ENCODE measurements at regions not wholly inside any gene's neighbourhood (a gene's known extent, or its start where the extent isn't known, plus 50 kb on each side); places are given as distances from the start of the nearest gene placed in this dataset.

DNA sequence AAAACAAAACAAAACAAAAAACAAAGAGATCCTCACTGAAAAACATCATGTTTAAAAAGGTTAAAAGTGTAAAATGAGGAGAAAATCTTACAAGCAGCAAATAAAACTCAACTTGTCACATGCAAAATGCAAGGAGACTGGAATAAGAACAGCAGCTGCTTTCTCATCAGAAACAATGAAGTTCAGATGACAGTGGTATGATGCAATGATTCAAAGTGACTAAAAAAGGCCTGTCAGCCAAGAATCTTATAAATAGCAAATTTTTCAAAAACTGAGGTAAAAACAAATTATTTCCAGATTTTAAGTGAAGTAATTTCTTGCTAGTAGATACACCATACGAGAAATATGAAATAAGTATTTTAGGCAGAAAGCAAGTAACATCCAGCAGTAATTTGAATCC lies 68.6 kb upstream of the EPHA3 start:
- TF ChIP-seq GABPA (IDR thresholded peaks at IDR 0.05; ENCODE audit: low read depth) (no peak), POLR2AphosphoS5 (IDR thresholded peaks at IDR 0.05; ENCODE audit: low read depth) (no peak), SPI1 (IDR thresholded peaks at IDR 0.05; ENCODE audit: borderline replicate concordance, low read depth) (no peak), CTCF (IDR thresholded peaks at IDR 0.05; ENCODE audit: insufficient read depth, low read length) (no peak)
- TF ChIP-seq, protein P1, sequence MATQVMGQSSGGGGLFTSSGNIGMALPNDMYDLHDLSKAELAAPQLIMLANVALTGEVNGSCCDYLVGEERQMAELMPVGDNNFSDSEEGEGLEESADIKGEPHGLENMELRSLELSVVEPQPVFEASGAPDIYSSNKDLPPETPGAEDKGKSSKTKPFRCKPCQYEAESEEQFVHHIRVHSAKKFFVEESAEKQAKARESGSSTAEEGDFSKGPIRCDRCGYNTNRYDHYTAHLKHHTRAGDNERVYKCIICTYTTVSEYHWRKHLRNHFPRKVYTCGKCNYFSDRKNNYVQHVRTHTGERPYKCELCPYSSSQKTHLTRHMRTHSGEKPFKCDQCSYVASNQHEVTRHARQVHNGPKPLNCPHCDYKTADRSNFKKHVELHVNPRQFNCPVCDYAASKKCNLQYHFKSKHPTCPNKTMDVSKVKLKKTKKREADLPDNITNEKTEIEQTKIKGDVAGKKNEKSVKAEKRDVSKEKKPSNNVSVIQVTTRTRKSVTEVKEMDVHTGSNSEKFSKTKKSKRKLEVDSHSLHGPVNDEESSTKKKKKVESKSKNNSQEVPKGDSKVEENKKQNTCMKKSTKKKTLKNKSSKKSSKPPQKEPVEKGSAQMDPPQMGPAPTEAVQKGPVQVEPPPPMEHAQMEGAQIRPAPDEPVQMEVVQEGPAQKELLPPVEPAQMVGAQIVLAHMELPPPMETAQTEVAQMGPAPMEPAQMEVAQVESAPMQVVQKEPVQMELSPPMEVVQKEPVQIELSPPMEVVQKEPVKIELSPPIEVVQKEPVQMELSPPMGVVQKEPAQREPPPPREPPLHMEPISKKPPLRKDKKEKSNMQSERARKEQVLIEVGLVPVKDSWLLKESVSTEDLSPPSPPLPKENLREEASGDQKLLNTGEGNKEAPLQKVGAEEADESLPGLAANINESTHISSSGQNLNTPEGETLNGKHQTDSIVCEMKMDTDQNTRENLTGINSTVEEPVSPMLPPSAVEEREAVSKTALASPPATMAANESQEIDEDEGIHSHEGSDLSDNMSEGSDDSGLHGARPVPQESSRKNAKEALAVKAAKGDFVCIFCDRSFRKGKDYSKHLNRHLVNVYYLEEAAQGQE (IDR thresholded peaks at IDR 0.05; ENCODE audit: insufficient replicate concordance, low read depth), result no peak
- Histone ChIP-seq H3K27ac (replicated peaks) (no peak overlapping the region), H3K27me3 (ENCODE audit: insufficient read depth, poor library complexity, severe bottlenecking) (no peaks in the 10 kb centered on the region), H3K4me3 (replicated peaks; ENCODE audit: insufficient read depth, low read length) (no peak overlapping the region)
- DNase-seq (ENCODE audit: low read depth in 1 of 2, low spot score in 1 of 2), result no peak

- Histone ChIP-seq H3K27me3 (ENCODE audit: insufficient read depth, poor library complexity, severe bottlenecking) (no peaks in the 10 kb centered on the region), H3K4me3 (replicated peaks; ENCODE audit: insufficient read depth, low read length) (no peak overlapping the region), H3K27ac (replicated peaks) (no peak overlapping the region)
- no peak for DNase-seq (ENCODE audit: low read depth in 1 of 2, low spot score in 1 of 2)
- TF ChIP-seq POLR2AphosphoS5 (IDR thresholded peaks at IDR 0.05; ENCODE audit: low read depth), result no peak
- TF ChIP-seq SPI1 (IDR thresholded peaks at IDR 0.05; ENCODE audit: borderline replicate concordance, low read depth), result no peak
- no peak for TF ChIP-seq CTCF (IDR thresholded peaks at IDR 0.05; ENCODE audit: insufficient read depth, low read length)
- TF ChIP-seq, protein P1 (IDR thresholded peaks at IDR 0.05; ENCODE audit: insufficient replicate concordance, low read depth), result no peak
- no peak for TF ChIP-seq GABPA (IDR thresholded peaks at IDR 0.05; ENCODE audit: low read depth)
Observed at GRCh38 chr3:89042236-89042835, 65.1 kb upstream of the EPHA3 start.

- no peak for DNase-seq (ENCODE audit: low read depth in 1 of 2, low spot score in 1 of 2)
- Histone ChIP-seq H3K27ac (replicated peaks) (no peak overlapping the region), H3K4me3 (replicated peaks; ENCODE audit: insufficient read depth, low read length) (no peak overlapping the region), H3K27me3 (ENCODE audit: insufficient read depth, poor library complexity, severe bottlenecking) (no peaks in the 10 kb centered on the region)
- TF ChIP-seq CTCF (IDR thresholded peaks at IDR 0.05; ENCODE audit: insufficient read depth, low read length) (no peak), POLR2AphosphoS5 (IDR thresholded peaks at IDR 0.05; ENCODE audit: low read depth) (no peak)
Observed at GRCh38 chr3:89043406-89043932, 64.0 kb upstream of the EPHA3 start.

DNA sequence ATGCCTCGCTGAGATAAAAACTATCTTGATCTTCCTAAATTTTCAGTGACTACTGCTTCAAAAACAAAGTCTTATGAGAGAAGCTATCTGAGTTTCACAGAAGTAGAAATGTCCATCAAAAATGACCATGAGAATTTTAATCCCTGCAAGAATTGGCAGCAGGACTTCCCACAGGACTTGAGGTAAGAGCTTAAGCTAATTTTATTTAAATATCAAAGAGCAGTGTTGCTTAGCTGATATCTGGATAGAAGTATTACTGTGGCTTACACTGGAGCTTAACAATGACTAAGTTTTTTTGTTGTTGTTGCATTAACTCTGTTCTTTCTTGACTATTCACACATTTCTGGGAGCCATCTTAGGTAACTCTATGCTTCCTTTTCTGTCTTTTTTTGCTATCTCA lies 60.8 kb upstream of the EPHA3 start:
- H3K27me3 ChIP-seq (ENCODE audit: insufficient read depth, poor library complexity, severe bottlenecking), result no peaks in the 10 kb centered on the region
- no peak overlapping the region for H3K27ac ChIP-seq (replicated peaks)
- no peak for DNase-seq (ENCODE audit: low read depth in 1 of 2, low spot score in 1 of 2)
- no peak for TF ChIP-seq POLR2AphosphoS5 (IDR thresholded peaks at IDR 0.05; ENCODE audit: low read depth)
- no peak for TF ChIP-seq GABPA (IDR thresholded peaks at IDR 0.05; ENCODE audit: low read depth)
- TF ChIP-seq, protein P1 (IDR thresholded peaks at IDR 0.05; ENCODE audit: insufficient replicate concordance, low read depth), result no peak
- TF ChIP-seq SPI1 (IDR thresholded peaks at IDR 0.05; ENCODE audit: borderline replicate concordance, low read depth), result no peak
- TF ChIP-seq CTCF (IDR thresholded peaks at IDR 0.05; ENCODE audit: insufficient read depth, low read length), result no peak
- no peak overlapping the region for H3K4me3 ChIP-seq (replicated peaks; ENCODE audit: insufficient read depth, low read length)
